Tibial artery (tissue), 4 donors: ENCODE measurements at regions not wholly inside any gene's neighbourhood (a gene's known extent, or its start where the extent isn't known, plus 50 kb on each side); places are given as distances from the start of the nearest gene placed in this dataset.
"Not testable (repeated sequence)": the region's sequence is repeated elsewhere in the genome, so short reads cannot be mapped to it uniquely, and the experiment has no call there.

Source experiments
- DNase-seq, 2 donors: peaks; one replicate each; pipeline ENCODE4 v3.0.0-alpha.2; 2019
- H3K27ac ChIP-seq, 2 donors: fragments of 200-600 bp; sonication (generic) in 1 of 2; 1 replicate in 1 of 2; 2 replicates in 1 of 2; pipeline ENCODE4 v1.5.1; 2018 to 2019; ENCODE audit warnings: mild to moderate bottlenecking in 1 of 2
- H3K27me3 ChIP-seq, 2 donors: fragments of 200-600 bp; sonication (generic) in 1 of 2; one replicate each; pipeline versions ENCODE4 v1.5.1 to v1.6.0; 2016 to 2019
- H3K36me3 ChIP-seq, 3 donors: fragments of 200-600 bp; sonication (generic) in 2 of 3; one replicate each; pipeline ENCODE4 v1.5.1; 2016 to 2019; ENCODE audit warnings: mild to moderate bottlenecking in 2 of 3
- H3K4me1 ChIP-seq, 4 donors: fragments of 200-600 bp; sonication (generic) in 2 of 4; 1 replicate in 3 of 4; 2 replicates in 1 of 4; pipeline ENCODE4 v1.5.1; 2016 to 2019
- H3K4me3 ChIP-seq, 2 donors: fragments of 200-600 bp; sonication (generic) in 1 of 2; 1 replicate in 1 of 2; 2 replicates in 1 of 2; pipeline ENCODE4 v1.5.1; 2018 to 2019; ENCODE audit warnings: mild to moderate bottlenecking in 2 of 2
- H3K9me3 ChIP-seq, 3 donors: fragments of 200-600 bp; sonication (generic) in 1 of 3; one replicate each; pipeline ENCODE4 v1.5.1; 2016 to 2019
- intact Hi-C: fragments of 100-400 bp; cut with DNase I; formaldehyde crosslinking; loops from one replicate; pipeline ENCODE4 v1.15.0; 2023; ENCODE audit warnings: low total_unique reads
- TF ChIP-seq, protein P1 (sequence below), 2 experiments: fragments of 200-600 bp in 1 of 2; fragments of 450-650 bp in 1 of 2; IDR thresholded peaks; one replicate each; pipeline ENCODE4 v1.5.1; 2017 to 2019; ENCODE audit warnings: antibody characterized with exemption in 2 of 2, mild to moderate bottlenecking in 1 of 2, moderate library complexity in 1 of 2

DNA sequence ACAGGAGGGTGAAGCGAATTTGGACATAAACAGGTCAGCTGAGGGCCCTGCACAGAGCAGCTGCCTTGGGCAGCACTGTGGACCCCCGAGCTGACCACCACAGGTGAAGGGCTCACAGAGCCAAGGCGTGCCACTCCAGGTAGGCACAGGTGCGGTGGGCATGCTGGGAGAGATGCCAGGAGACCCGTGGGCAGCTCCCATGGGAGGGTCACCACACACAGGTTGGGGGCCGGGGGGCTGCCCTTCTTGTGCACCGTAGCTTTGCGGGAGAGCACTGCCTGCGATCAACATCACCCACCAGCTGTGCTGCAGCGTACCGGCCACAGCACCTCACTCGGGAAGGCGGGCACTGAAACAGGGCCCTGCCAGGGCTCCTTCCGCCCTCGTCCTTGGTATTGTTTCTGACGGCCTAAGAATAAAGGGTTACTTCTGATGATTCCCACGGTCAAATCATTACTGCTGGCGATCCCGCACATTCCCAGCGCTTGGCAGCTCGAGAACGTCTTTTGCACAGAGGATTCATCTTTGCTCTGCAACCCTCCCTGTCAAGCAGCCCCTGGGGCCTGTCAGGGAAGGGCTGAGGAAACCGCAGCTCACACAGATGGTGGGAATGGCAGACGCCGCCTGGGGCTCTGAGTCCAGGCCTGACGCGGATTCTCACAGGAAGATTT, 181.7 kb downstream of the BANP start:
- TF ChIP-seq, protein P1, sequence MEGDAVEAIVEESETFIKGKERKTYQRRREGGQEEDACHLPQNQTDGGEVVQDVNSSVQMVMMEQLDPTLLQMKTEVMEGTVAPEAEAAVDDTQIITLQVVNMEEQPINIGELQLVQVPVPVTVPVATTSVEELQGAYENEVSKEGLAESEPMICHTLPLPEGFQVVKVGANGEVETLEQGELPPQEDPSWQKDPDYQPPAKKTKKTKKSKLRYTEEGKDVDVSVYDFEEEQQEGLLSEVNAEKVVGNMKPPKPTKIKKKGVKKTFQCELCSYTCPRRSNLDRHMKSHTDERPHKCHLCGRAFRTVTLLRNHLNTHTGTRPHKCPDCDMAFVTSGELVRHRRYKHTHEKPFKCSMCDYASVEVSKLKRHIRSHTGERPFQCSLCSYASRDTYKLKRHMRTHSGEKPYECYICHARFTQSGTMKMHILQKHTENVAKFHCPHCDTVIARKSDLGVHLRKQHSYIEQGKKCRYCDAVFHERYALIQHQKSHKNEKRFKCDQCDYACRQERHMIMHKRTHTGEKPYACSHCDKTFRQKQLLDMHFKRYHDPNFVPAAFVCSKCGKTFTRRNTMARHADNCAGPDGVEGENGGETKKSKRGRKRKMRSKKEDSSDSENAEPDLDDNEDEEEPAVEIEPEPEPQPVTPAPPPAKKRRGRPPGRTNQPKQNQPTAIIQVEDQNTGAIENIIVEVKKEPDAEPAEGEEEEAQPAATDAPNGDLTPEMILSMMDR (IDR thresholded peaks at IDR 0.05) = no peak
- Histone ChIP-seq H3K4me3 (no peak overlapping the region), H3K36me3 (no peaks in the 10 kb centered on the region), H3K27me3 (peaks cover 0 to 25% of the 10 kb centered on the region in 2 donors), H3K9me3 (no peaks in the 10 kb centered on the region), H3K4me1 (no peaks in the 10 kb centered on the region), H3K27ac (no peak overlapping the region)
- no peak for DNase-seq
- intact Hi-C loops = no loop called here

DNA sequence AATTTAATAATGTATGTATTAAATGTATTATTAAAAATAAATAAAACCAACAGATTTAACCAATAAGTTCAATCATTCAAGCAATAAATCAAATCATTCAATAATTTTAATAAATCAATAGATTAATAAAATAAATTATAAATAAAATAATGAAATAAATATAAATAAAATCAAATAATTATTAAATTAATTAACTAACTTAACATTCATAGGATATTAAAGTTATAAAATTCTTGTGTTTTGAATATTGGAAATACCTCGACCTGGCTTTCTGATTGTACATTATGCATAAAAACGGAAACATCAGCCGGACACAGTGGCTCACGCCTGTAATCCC, 182.2 kb downstream of the BANP start:
- TF ChIP-seq, protein P1 (IDR thresholded peaks at IDR 0.05) = no peak
- no peak overlapping the region for H3K4me3 ChIP-seq
- no peak overlapping the region for H3K27ac ChIP-seq
- no peaks in the 10 kb centered on the region for H3K4me1 ChIP-seq
- no peak for DNase-seq
- intact Hi-C loops = no loop called here
- H3K27me3 ChIP-seq = peaks cover 0 to 25% of the 10 kb centered on the region in 2 donors
- peaks cover 0 to 4% (median 0%) of the 10 kb centered on the region in 3 donors for H3K9me3 ChIP-seq
- no peaks in the 10 kb centered on the region for H3K36me3 ChIP-seq

DNA sequence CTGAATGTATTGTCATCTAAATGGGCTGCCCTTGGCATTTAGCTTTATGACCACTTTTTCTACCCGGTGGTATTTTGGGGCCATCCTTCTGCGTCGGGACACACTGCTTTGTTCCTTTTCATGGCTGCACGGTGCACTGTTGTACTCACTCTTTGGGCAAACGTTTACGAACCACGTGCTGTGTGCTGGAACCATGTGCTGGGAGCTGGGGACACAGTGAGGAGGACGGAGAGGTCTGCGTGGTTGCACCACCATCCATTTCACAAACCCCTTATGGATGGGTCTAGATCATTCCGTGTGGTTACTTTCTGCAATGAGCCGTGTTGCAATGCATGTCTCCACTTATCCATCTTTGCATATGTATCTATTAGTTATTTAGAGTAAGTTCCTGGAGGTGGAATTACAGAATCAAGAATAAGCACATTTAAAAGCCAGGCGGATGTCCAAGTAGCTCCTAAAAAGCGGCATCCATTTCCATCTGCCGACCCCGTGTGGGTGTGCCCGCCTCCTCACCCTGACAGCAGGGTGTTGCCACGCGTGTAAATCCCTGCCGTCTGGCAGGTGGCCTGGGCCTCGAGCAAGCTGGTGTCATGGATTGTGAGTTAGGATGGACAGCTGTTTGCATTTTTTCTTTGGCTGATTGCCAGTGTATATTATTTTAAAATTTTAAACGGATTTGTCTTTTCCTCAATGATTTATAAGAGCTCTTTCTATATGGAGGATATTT, 183.1 kb downstream of the BANP start:
- Histone ChIP-seq H3K9me3 (peaks cover 0 to 11% (median 8%) of the 10 kb centered on the region in 3 donors), H3K27me3 (peaks cover 0 to 18% of the 10 kb centered on the region in 2 donors)
- H3K27ac ChIP-seq, H3K36me3 ChIP-seq, intact Hi-C loops, H3K4me3 ChIP-seq, H3K4me1 ChIP-seq, DNase-seq: not testable (repeated sequence)

DNA sequence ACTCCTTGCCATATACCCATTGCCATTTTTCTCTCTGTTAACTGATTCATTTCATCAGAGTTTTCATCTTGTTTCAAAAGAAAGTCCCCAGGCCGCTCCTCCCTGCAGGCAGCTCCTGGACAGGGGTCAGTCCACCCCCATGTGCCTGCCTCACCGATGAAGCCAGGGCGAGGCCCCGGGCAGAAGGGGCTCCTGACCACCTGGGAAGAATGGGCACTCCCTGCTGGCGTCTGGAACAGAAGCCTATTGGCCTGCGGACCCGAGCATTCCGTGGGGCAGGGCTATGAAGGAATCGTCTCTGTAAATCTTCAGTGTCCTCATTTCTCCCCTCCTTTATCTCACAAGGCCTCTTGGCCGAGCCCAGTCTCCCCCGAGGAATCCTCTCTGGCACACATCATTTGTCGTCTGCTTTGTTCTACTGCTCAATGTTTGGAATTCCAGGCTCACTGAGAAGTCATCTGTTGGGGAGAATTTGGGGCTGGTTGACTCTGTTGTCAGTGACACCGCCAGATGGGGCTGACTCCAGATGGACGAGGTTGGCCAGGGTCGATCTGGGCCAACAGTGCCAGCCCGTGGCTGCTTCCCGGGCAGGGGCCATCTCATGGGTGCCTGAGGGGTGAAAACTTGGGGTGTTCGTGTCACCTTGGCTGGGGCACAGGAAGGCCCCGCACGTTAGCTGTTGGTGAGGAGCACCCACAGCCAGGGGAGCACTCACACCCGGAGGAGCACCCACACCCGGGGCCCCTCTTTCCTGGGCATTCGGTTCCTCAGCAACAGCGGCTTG, 183.9 kb downstream of the BANP start:
- H3K4me3 ChIP-seq, H3K4me1 ChIP-seq, H3K36me3 ChIP-seq, H3K27ac ChIP-seq, DNase-seq, intact Hi-C loops: not testable (repeated sequence)
- H3K9me3 ChIP-seq = peaks cover 0 to 11% (median 8%) of the 10 kb centered on the region in 3 donors
- H3K27me3 ChIP-seq = peaks cover 0 to 18% of the 10 kb centered on the region in 2 donors

DNA sequence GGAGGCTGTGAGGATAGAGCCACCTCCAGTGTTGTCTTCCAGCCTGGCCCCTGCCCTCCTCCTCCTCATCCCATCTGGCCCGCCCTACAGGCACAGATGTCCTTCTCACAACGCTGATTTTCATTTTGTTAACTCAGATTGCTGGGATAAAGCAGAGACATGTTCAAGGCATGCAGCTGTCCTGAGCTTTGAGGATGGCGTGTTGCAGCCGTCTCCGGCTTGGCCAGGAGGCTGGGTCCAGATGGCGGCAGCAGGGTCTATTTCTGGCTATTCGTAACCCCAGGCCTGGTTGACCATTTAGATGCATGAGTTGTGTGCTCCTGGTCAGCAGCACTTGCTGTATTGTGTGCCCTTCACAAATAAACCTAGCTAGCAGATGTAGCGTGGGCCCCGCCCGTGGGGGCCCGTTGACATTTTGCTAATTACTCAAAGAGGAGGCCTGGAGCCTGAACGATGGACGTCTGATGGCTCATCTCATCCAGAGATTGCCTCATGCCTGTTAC, 185.0 kb downstream of the BANP start:
- Histone ChIP-seq H3K9me3 (peaks cover 0 to 11% (median 8%) of the 10 kb centered on the region in 3 donors), H3K27me3 (peaks cover 0 to 18% of the 10 kb centered on the region in 2 donors)
- H3K36me3 ChIP-seq, intact Hi-C loops, H3K27ac ChIP-seq, DNase-seq, H3K4me3 ChIP-seq, H3K4me1 ChIP-seq: not testable (repeated sequence)

DNA sequence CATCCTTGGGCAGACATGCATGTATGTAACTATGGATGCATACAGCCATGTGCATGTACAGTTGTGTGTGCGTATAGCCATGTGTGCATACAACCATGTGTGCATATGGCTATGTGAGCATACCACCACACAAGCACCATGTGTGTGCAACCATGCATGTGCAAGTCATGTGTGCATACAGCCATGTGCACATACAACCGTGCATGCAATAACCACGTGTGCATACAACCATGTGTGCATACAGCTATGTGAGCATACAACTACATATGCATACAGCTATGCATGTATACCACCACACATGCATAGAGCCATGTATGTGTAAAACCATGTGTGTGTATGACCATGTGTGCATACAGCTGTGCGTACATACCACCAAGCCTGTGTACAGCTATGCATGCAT, 185.7 kb downstream of the BANP start:
- H3K4me3 ChIP-seq, H3K4me1 ChIP-seq, DNase-seq, H3K27ac ChIP-seq, intact Hi-C loops, H3K36me3 ChIP-seq: not testable (repeated sequence)
- peaks cover 0 to 11% (median 8%) of the 10 kb centered on the region in 3 donors for H3K9me3 ChIP-seq
- H3K27me3 ChIP-seq = peaks cover 0 to 17% of the 10 kb centered on the region in 2 donors

DNA sequence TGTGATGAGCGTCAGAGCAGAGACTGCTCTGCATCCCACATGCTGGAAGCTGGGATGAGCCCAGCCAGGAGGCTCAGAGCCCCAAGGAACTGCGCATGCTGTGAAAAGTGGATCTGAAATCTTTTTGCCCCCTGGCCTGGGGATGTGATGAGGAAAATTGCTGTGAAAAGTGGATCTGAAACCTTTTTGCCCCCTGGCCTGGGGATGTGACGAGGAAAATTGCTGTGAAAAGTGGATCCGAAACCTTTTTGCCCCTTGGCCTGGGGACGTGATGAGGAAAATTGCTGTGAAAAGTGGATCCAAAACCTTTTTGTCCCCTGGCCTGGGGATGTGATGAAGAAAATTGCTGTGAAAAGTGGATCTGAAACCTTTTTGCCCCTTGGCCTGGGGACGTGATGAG, 187.9 kb downstream of the BANP start:
- intact Hi-C loops, H3K4me3 ChIP-seq, DNase-seq, H3K4me1 ChIP-seq, H3K27ac ChIP-seq, H3K36me3 ChIP-seq: not testable (repeated sequence)
- peaks cover 0 to 17% of the 10 kb centered on the region in 2 donors for H3K27me3 ChIP-seq
- H3K9me3 ChIP-seq = peaks cover 0 to 11% (median 8%) of the 10 kb centered on the region in 3 donors

DNA sequence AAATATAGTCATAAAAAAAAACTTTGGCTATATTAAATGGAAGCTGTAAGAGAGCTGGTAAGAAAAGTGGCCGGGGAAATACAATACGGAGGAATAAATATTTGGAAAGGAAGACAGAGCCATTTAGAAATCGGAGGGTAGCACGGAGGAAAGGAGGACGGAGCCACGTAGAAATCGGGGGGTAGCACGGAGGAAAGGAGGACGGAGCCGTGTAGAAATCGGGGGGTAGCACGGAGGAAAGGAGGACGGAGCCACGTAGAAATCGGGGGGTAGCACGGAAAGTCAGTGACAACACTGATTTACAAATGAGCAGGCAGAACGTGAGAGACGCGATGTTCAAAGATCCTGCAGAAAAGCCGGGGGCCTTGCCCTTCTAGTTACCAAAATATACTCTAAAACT, 189.0 kb downstream of the BANP start:
- H3K4me3 ChIP-seq = not testable (repeated sequence)

More for the DNA sequence above, 189.0 kb downstream of the BANP start:
- Histone ChIP-seq H3K9me3 (peaks cover 0 to 11% (median 8%) of the 10 kb centered on the region in 3 donors), H3K27me3 (peaks cover 0 to 17% of the 10 kb centered on the region in 2 donors)
- intact Hi-C loops, H3K4me1 ChIP-seq, H3K36me3 ChIP-seq, H3K27ac ChIP-seq, DNase-seq: not testable (repeated sequence)
